A673 (cell line): ENCODE measurements at regions not wholly inside any gene's neighbourhood (a gene's known extent, or its start where the extent isn't known, plus 50 kb on each side); places are given as distances from the start of the nearest gene placed in this dataset.

Experiments
- EZH2 ChIP-seq: fragments of 200-600 bp; sonication (generic); IDR thresholded peaks from 2 replicates; pipeline ENCODE4 v1.6.1; 2017; ENCODE audit warnings: borderline replicate concordance, low read depth, mild to moderate bottlenecking, mixed read lengths, antibody characterized with exemption, low read length; ENCODE audit not compliant: poor library complexity, severe bottlenecking
- TF ChIP-seq, protein P1 (sequence below): fragments of 300-800, 200-600 bp; sonication (generic); conservative IDR thresholded peaks from 2 replicates; pipeline ENCODE4 v1.5.1; 2017; ENCODE audit warnings: low read depth, mild to moderate bottlenecking, antibody characterized with exemption, low read length, moderate library complexity, mixed read lengths

DNA sequence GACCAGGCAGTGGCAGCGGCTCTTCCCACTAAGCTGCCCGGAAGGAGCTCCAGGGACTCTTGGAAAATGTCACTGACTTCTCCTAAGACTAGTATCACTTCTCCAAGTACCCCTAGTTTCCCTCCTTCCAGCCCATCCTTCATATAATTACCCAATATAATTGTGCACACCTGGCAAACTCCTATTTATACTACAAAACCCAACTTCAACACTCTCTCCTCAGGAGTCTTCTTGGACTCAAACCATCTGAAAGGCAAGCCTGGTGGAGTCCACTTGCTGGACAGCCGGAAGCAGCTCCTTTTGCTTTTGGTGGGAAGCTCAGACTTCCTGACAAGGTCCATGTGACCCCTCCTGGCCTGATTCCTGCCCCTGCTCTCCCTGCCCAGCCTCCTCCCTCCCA lies 955.9 kb downstream of the TBC1D22A start:
- TF ChIP-seq, protein P1, sequence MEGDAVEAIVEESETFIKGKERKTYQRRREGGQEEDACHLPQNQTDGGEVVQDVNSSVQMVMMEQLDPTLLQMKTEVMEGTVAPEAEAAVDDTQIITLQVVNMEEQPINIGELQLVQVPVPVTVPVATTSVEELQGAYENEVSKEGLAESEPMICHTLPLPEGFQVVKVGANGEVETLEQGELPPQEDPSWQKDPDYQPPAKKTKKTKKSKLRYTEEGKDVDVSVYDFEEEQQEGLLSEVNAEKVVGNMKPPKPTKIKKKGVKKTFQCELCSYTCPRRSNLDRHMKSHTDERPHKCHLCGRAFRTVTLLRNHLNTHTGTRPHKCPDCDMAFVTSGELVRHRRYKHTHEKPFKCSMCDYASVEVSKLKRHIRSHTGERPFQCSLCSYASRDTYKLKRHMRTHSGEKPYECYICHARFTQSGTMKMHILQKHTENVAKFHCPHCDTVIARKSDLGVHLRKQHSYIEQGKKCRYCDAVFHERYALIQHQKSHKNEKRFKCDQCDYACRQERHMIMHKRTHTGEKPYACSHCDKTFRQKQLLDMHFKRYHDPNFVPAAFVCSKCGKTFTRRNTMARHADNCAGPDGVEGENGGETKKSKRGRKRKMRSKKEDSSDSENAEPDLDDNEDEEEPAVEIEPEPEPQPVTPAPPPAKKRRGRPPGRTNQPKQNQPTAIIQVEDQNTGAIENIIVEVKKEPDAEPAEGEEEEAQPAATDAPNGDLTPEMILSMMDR: no peak
- TF ChIP-seq EZH2: no peak
